RWPE1 (cell line): ENCODE measurements at regions not wholly inside any gene's neighbourhood (a gene's known extent, or its start where the extent isn't known, plus 50 kb on each side); places are given as distances from the start of the nearest gene placed in this dataset.

Experiments used
- CTCF ChIA-PET: fragments of 350-600 bp; sonication (Branson Sonifier 250); formaldehyde crosslinking; extraction: SDS; loops from one replicate; lab custom pipeline; 2021; lab: Yijun Ruan, JAX
- POLR2A ChIA-PET: fragments of 400-600 bp; formaldehyde crosslinking; extraction: SDS; loops from one replicate; lab custom pipeline; 2020; ENCODE audit warnings: antibody characterized with exemption; ENCODE audit not compliant: low non-redundant PET; lab: Yijun Ruan, JAX
- DNase-seq: peaks from one replicate; pipeline ENCODE4 v3.0.0; 2012; ENCODE audit warnings: low spot score
- H3K27ac ChIP-seq: fragments of 450-650 bp; 2 replicates; pipeline ENCODE4 v1.5.1; 2017
- TF ChIP-seq, protein P1 (sequence below): fragments of 450-650 bp; conservative IDR thresholded peaks from 2 replicates; pipeline ENCODE4 v1.5.1; 2017; ENCODE audit warnings: low read depth, mild to moderate bottlenecking

DNA sequence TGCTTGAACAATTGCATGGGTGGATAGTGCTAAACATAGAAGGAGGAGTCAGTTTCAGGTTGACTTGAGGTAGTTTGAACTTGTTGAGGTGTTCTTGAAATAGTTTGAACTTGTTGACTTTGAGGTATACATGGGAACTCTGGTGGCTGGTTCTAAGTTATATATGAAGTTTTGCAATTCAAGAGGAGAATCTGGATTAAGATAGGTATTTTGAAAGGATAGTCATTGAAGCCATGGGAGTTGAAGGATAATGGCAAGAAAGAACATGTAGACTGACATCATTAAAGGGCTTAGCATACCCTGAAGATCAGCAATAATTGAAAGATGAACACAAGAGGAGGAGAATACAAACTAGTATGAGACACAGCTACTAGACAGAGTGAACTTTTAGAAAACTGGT, 181.9 kb upstream of the MRPS30 start:
- H3K27ac ChIP-seq: no peak overlapping the region
- POLR2A ChIA-PET: no interaction called here
- no peak for DNase-seq
- TF ChIP-seq, protein P1, sequence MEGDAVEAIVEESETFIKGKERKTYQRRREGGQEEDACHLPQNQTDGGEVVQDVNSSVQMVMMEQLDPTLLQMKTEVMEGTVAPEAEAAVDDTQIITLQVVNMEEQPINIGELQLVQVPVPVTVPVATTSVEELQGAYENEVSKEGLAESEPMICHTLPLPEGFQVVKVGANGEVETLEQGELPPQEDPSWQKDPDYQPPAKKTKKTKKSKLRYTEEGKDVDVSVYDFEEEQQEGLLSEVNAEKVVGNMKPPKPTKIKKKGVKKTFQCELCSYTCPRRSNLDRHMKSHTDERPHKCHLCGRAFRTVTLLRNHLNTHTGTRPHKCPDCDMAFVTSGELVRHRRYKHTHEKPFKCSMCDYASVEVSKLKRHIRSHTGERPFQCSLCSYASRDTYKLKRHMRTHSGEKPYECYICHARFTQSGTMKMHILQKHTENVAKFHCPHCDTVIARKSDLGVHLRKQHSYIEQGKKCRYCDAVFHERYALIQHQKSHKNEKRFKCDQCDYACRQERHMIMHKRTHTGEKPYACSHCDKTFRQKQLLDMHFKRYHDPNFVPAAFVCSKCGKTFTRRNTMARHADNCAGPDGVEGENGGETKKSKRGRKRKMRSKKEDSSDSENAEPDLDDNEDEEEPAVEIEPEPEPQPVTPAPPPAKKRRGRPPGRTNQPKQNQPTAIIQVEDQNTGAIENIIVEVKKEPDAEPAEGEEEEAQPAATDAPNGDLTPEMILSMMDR: no peak
- CTCF ChIA-PET: interaction anchor here (0.8 kb wide), 1 partner anchor 12 kb away, joined by 3 read pairs; no protein-coding TSS in a partner anchor

DNA sequence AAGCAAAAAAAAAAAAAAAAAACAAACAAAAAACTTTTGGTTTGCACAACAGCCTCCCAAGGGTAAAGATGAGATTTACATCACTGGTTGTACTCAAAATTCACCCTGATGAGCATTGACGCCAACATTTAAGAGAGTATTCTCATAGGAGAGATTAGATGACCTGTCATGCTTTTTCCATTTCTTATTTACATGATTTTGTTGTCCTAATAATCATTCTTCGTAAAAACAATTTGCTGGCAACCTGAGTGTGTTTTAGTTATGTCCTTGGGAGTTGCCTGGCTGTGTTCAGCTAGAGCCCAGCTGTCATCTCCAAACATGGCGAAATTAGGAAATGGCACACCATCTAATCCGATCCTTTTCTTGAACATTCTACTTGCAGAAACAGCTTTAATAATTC, 186.4 kb upstream of the MRPS30 start:
- CTCF ChIA-PET: interaction anchor here (0.6 to 0.7 kb wide), 2 partner anchors 21 to 396 kb away, joined by 3 read pairs; no protein-coding TSS in a partner anchor
- TF ChIP-seq, protein P1: no peak
- no peak overlapping the region for H3K27ac ChIP-seq
- POLR2A ChIA-PET: no interaction called here
- DNase-seq: no peak

DNA sequence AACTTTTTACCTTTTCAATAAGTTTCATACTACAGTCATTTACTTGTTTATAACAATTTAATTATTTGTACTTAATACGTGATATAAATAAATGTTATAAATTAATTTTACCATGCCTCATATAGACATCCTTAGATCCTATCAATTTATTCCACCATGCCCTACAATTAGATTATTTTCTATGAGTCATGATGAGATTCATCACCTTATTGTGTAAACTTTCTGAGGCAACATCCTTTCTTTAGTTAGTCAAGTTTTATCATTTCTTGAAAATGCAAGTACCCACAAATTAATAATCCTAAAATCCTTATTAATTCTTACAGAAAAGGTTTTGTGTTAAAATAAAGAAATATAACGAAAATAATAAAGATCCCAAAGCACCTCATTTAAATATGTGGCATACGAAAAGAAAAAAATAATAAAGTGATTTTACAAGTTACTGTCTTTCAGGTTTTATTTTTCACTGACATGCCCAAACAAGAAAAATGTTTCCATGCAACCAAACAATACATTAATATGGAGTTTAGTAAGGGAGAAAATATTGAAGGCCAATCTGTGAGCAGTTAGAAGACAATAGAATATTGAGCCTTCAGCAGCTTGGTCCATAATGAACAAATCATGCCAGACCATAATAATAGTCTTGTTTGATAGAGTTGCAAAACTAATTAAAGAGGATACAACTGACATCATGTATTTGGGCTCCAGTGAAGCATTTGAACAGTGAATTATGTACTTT, 188.7 kb upstream of the MRPS30 start:
- peak; percentile 65 for DNase-seq
- ChIA-PET CTCF (interaction anchor here (0.6 kb wide), 1 partner anchor 16 kb away, joined by 3 read pairs; no protein-coding TSS in a partner anchor), POLR2A (no interaction called here)
- TF ChIP-seq, protein P1: no peak
- no peak overlapping the region for H3K27ac ChIP-seq

DNA sequence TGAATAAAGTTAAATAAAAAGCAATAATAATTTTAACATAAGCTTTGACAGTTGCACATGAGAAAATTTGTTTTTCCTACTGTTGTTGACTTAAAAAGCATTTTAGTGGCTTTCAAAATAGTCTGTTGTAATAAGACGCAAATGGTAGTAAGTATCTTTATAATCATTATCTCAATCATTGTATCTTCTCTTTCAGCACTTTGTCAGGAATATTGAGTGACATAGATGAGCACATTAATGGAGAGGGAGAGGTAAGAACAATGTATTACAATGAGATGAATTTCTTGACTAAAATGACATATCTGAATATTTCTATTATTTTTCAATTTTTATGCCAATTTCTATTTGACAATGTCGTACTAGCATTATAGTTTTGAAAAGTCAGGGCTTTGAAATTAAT, 193.9 kb upstream of the MRPS30 start:
- POLR2A ChIA-PET: no interaction called here
- no peak for DNase-seq
- H3K27ac ChIP-seq: no peak overlapping the region
- CTCF ChIA-PET: interaction anchor here (0.6 kb wide), 1 partner anchor 20 kb away, joined by 3 read pairs; no protein-coding TSS in a partner anchor
- TF ChIP-seq, protein P1: no peak

DNA sequence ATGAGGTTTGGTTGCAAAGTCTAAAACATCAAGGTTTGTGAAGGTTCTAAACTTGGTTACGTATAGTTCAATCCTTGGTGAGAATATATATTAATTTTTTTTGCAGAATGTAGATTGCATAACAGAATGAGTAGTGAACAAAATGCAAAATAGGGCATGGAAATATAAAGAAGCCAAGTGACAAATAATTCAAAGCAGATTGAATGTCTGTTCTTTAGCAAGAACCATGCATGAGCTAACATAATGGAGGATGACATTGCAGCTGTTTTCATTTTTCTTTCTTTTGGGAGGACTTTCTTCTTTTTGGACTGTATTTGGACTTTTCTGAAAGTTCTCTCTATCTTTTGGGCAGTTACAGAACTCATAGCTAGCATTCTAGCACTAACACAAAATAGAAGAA, 194.8 kb upstream of the MRPS30 start:
- ChIA-PET POLR2A (no interaction called here), CTCF (interaction anchor here (0.6 kb wide), 1 partner anchor 327 kb away, joined by 5 read pairs; no protein-coding TSS in a partner anchor)
- TF ChIP-seq, protein P1: no peak
- no peak overlapping the region for H3K27ac ChIP-seq
- DNase-seq: no peak

DNA sequence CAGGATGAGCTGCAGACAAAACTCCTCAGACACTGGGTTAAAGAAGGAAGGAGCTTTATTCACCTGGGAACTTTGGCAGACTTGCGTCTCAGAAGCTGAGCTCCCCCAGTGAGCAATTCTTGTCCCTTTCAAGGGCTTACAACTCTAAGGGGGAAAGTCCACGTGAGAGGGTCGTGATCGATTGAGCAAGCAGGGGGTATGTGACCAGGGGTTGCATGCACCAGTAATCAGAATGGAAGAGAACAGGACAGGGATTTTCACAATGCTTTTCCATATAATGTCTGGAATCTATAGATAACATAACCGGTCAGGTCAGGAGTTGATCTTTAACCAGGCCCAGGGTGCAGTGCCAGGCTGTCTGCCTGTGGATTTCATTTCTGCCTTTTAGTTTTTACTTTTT, 202.8 kb upstream of the MRPS30 start:
- DNase-seq: no peak
- H3K27ac ChIP-seq: no peak overlapping the region
- POLR2A ChIA-PET: no interaction called here

More for the DNA sequence above, 202.8 kb upstream of the MRPS30 start:
- TF ChIP-seq, protein P1: no peak
- CTCF ChIA-PET: no interaction called here
